ENCODE measurements at regions not wholly inside any gene's neighbourhood (a gene's known extent, or its start where the extent isn't known, plus 50 kb on each side); places are given as distances from the start of the nearest gene placed in this dataset.

DNA sequence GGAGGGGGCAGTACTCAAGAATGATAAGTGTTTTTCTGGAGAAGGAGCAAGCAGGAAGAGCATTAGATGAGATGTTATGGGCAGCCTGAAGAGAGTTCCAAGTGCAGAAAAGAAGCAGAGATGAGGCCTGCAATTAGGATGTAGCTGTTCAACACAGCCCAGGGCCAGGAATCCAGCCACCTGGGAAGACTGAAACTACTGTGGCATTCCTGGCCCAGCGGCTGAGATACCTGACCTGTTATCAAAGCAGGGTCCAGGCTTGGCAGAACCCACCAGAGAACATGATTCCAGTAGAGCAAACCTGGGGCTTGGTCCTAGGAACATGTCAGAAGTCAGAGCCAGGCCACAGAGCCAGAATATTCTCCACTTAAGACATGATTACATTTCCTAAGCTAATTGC, 73.3 kb upstream of the LRCH1 start:
- H2AFZ ChIP-seq (ENCODE audit: low read length): no peak overlapping the region
- WGBS (ENCODE audit: extremely low coverage, insufficient read length, low lambda C conversion rate): no CpG with 5 or more reads among the region's 1 CpG
- H3K9me3 Mint-ChIP-seq: peaks cover 4% of the 10 kb centered on the region in 2 experiments; a peak in 3 of 5 replicates
- H3K79me2 ChIP-seq (ENCODE audit: insufficient read depth, low read length): no peaks in the 10 kb centered on the region
- no peaks in the 10 kb centered on the region for H3K4me1 Mint-ChIP-seq
- no peak overlapping the region for H3K4me3 Mint-ChIP-seq
- DNase-seq: no peak
- H3K4me2 ChIP-seq (ENCODE audit: insufficient read depth, insufficient read length, low read length): no peak overlapping the region
- H3K9ac ChIP-seq (ENCODE audit: extremely low read depth, insufficient read length, low read length): no peak overlapping the region
- H2BK5ac ChIP-seq (ENCODE audit: insufficient read length, low read length): no peak overlapping the region
- no peaks in the 10 kb centered on the region for H4K20me1 ChIP-seq (ENCODE audit: control insufficient read depth, insufficient read depth, insufficient read length)
- H3K9me3 ChIP-seq (ENCODE audit: control insufficient read depth, low read depth, low read length): no peaks in the 10 kb centered on the region
- no peak overlapping the region for H4K5ac ChIP-seq (ENCODE audit: insufficient read length, low read depth, low read length)
- H3K27me3 ChIP-seq (ENCODE audit: insufficient read depth, low read length): no peaks in the 10 kb centered on the region
- H2AK5ac ChIP-seq (ENCODE audit: insufficient read length, low read length): no peak overlapping the region
- no peak overlapping the region for H2BK15ac ChIP-seq (ENCODE audit: low read depth, low read length)
- no peak overlapping the region for H2BK120ac ChIP-seq (ENCODE audit: low read depth, low read length, poor library complexity, severe bottlenecking)
- H3T11ph ChIP-seq (ENCODE audit: low read length): no peak overlapping the region
- H3K18ac ChIP-seq (ENCODE audit: insufficient read length, low read depth, low read length): no peak overlapping the region
- H3K14ac ChIP-seq (ENCODE audit: insufficient read depth, low read length): no peak overlapping the region
- no peak overlapping the region for H2BK20ac ChIP-seq (ENCODE audit: low read depth, low read length, poor library complexity, severe bottlenecking)
- TF ChIP-seq, protein P1, sequence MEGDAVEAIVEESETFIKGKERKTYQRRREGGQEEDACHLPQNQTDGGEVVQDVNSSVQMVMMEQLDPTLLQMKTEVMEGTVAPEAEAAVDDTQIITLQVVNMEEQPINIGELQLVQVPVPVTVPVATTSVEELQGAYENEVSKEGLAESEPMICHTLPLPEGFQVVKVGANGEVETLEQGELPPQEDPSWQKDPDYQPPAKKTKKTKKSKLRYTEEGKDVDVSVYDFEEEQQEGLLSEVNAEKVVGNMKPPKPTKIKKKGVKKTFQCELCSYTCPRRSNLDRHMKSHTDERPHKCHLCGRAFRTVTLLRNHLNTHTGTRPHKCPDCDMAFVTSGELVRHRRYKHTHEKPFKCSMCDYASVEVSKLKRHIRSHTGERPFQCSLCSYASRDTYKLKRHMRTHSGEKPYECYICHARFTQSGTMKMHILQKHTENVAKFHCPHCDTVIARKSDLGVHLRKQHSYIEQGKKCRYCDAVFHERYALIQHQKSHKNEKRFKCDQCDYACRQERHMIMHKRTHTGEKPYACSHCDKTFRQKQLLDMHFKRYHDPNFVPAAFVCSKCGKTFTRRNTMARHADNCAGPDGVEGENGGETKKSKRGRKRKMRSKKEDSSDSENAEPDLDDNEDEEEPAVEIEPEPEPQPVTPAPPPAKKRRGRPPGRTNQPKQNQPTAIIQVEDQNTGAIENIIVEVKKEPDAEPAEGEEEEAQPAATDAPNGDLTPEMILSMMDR (conservative IDR thresholded peaks at IDR 0.05): no peak
- no peaks in the 10 kb centered on the region for H3K36me3 Mint-ChIP-seq (ENCODE audit: insufficient read depth in 1 of 3, low read depth in 3 of 3)
- no peak overlapping the region for H3K27ac Mint-ChIP-seq
- H3K27ac ChIP-seq (ENCODE audit: insufficient read length, low read depth, low read length): no peak overlapping the region
- no peak overlapping the region for H3K56ac ChIP-seq (ENCODE audit: insufficient read length, low read depth, low read length)
- no peak overlapping the region for H3K4ac ChIP-seq (ENCODE audit: low read depth, low read length)
- H2BK12ac ChIP-seq (ENCODE audit: insufficient read length, low read depth, low read length): no peak overlapping the region
- no peaks in the 10 kb centered on the region for H3K4me1 ChIP-seq (ENCODE audit: insufficient read depth, low read length)
- no peaks in the 10 kb centered on the region for H3K23me2 ChIP-seq (ENCODE audit: insufficient read length, low read depth, low read length, poor library complexity, severe bottlenecking)
- no peak overlapping the region for H4K91ac ChIP-seq (ENCODE audit: insufficient read length, low read depth, low read length)
- no peaks in the 10 kb centered on the region; the same call in 1 of the 2 replicates for H3K27me3 Mint-ChIP-seq (ENCODE audit: low read depth)
- H3K23ac ChIP-seq (ENCODE audit: insufficient read length, low read depth, low read length): no peak overlapping the region
- no peak overlapping the region for H4K8ac ChIP-seq (replicated peaks; ENCODE audit: insufficient read length, low read depth, low read length)
- H3K79me1 ChIP-seq (ENCODE audit: insufficient read depth, low read depth, low read length, poor library complexity, severe bottlenecking): no peaks in the 10 kb centered on the region
